ENCODE measurements at regions not wholly inside any gene's neighbourhood (a gene's known extent, or its start where the extent isn't known, plus 50 kb on each side); places are given as distances from the start of the nearest gene placed in this dataset.

GRCh38 chr1:112322018-112322417 is 74.0 kb upstream of the CTTNBP2NL start:
- Histone ChIP-seq H4K20me1 (ENCODE audit: insufficient read depth) (no peaks in the 10 kb centered on the region), H2AFZ (ENCODE audit: low read depth) (no peak overlapping the region), H3K4me2 (no peak overlapping the region), H3K27me3 (ENCODE audit: insufficient read depth, low read depth) (no peaks in the 10 kb centered on the region), H3K4me3 (IDR thresholded peaks at IDR 0.05; ENCODE audit: insufficient read depth, low read depth, low read length) (no peak overlapping the region), H3K9ac (no peak overlapping the region), H3K4me1 (ENCODE audit: low read depth, poor library complexity, severe bottlenecking) (peaks cover 6% of the 10 kb centered on the region), H3K27ac (no peak overlapping the region), H3K36me3 (ENCODE audit: insufficient read depth) (no peaks in the 10 kb centered on the region), H3K79me2 (ENCODE audit: insufficient read depth, low read depth) (no peaks in the 10 kb centered on the region)
- no peak for TF ChIP-seq CTCF (conservative IDR thresholded peaks at IDR 0.05; ENCODE audit: low read depth, low read length)

DNA sequence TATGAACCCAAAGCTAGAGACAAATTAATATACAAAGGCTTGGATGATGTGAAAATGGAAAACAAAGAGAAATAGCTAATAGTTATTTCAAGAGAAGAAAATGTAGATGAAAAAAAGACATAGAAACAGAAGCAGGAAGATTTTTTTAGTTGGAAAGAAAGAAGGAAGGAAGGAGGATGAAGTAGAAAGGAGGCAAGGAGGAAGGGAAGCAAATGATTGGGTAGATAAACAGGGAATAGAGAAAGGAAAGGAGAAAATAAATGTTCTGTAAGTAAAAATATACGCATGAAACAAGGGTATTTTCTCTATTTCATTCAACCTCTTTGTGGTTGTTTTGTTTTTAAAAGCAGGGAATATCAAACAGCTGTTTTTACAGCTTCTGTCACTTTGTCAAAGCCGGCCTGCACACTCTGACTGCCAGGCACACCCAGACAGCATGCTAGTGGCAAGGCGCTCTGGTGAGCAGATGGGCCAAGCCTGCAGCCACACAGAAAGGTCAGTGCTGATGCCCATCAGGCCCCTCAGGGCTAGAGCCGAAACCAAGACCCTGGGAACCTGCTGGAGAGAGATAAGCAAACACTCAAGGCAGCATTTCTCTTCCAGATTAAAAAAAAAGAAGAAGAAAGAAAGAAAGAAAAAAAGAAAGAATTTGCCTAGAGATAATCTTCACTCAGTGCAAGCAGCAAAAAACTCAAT is 72.9 kb upstream of the CTTNBP2NL start:
- Histone ChIP-seq H3K27ac (no peak overlapping the region), H3K79me2 (ENCODE audit: insufficient read depth, low read depth) (no peaks in the 10 kb centered on the region), H3K27me3 (ENCODE audit: insufficient read depth, low read depth) (no peaks in the 10 kb centered on the region), H2AFZ (ENCODE audit: low read depth) (no peak overlapping the region), H3K4me1 (ENCODE audit: low read depth, poor library complexity, severe bottlenecking) (peaks cover 6% of the 10 kb centered on the region), H4K20me1 (ENCODE audit: insufficient read depth) (no peaks in the 10 kb centered on the region), H3K9ac (no peak overlapping the region), H3K4me3 (IDR thresholded peaks at IDR 0.05; ENCODE audit: insufficient read depth, low read depth, low read length) (no peak overlapping the region), H3K36me3 (ENCODE audit: insufficient read depth) (no peaks in the 10 kb centered on the region), H3K4me2 (no peak overlapping the region)
- no peak for TF ChIP-seq CTCF (conservative IDR thresholded peaks at IDR 0.05; ENCODE audit: low read depth, low read length)

DNA sequence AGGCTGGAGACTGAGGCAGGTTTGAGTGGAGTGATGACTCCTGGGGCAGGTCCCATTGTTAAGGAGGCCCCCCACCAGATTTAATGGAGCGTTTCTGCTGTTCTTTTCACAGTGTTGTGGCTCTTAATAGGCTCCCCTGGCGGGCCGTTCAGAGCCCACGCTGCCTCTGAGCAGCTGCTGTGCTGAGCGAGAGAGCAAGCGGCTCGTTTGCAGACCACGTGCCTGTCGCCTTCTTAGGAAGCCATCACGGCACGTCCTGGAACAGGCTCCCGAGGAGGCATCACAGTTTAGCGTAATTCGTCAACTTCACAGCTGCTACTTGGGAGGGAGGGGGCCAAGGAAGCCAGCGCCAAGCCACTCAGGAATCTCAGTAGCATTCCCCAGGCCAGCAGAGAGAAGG is 70.5 kb upstream of the CTTNBP2NL start:
- Histone ChIP-seq H3K9ac (no peak overlapping the region), H2AFZ (ENCODE audit: low read depth) (no peak overlapping the region), H3K4me1 (ENCODE audit: low read depth, poor library complexity, severe bottlenecking) (no peaks in the 10 kb centered on the region), H4K20me1 (ENCODE audit: insufficient read depth) (no peaks in the 10 kb centered on the region), H3K4me2 (no peak overlapping the region), H3K4me3 (IDR thresholded peaks at IDR 0.05; ENCODE audit: insufficient read depth, low read depth, low read length) (no peak overlapping the region), H3K27ac (no peak overlapping the region), H3K27me3 (ENCODE audit: insufficient read depth, low read depth) (no peaks in the 10 kb centered on the region), H3K36me3 (ENCODE audit: insufficient read depth) (no peaks in the 10 kb centered on the region), H3K79me2 (ENCODE audit: insufficient read depth, low read depth) (no peaks in the 10 kb centered on the region)
- no peak for TF ChIP-seq CTCF (conservative IDR thresholded peaks at IDR 0.05; ENCODE audit: low read depth, low read length)

DNA sequence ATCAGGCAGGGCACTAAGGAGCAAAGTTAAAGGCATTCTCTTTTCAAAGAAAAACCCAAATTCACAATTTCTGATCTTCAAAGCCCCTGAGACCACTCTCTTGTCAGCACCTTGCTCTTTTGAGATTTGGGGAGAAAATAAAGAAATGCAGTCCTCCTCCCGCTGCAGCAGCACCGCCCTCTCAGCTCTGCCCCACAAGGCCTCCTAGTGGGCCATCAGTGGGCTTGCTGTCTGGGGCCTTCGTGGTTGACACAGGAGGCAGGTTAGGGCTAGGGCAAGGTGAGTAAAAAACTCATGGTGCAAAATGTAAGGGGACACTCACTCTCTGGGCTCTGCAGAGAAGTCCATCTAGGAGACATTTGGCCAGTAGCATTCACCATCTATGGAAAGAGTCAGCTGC is 67.4 kb upstream of the CTTNBP2NL start:
- Histone ChIP-seq H3K9ac (no peak overlapping the region), H3K27ac (no peak overlapping the region), H3K4me2 (no peak overlapping the region), H4K20me1 (ENCODE audit: insufficient read depth) (no peaks in the 10 kb centered on the region), H3K79me2 (ENCODE audit: insufficient read depth, low read depth) (no peaks in the 10 kb centered on the region), H3K4me3 (IDR thresholded peaks at IDR 0.05; ENCODE audit: insufficient read depth, low read depth, low read length) (no peak overlapping the region), H2AFZ (ENCODE audit: low read depth) (no peak overlapping the region), H3K27me3 (ENCODE audit: insufficient read depth, low read depth) (no peaks in the 10 kb centered on the region), H3K4me1 (ENCODE audit: low read depth, poor library complexity, severe bottlenecking) (no peaks in the 10 kb centered on the region), H3K36me3 (ENCODE audit: insufficient read depth) (no peaks in the 10 kb centered on the region)
- no peak for TF ChIP-seq CTCF (conservative IDR thresholded peaks at IDR 0.05; ENCODE audit: low read depth, low read length)
